ENCODE measurements at regions not wholly inside any gene's neighbourhood (a gene's known extent, or its start where the extent isn't known, plus 50 kb on each side); places are given as distances from the start of the nearest gene placed in this dataset.

DNA sequence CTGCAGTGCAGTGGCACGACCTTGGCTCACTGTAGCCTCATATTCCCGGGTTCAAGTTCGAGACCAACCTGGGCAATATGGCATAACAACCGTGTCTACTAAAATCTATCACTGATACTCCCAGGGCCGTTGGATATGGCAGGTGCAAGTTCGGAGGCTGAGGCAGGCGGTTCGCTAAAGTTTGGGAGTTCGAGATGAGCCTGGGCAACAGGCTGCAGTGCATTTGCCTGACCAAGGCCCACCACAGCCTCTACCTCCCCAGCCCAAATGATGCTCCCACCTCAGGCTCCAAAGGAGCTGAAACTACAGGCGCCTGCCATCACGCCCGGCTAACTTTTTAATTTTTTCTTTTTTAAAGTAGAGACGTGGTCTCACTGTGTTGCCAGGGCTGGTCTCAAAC, 177.1 kb upstream of the ALG10B start:
- Histone ChIP-seq H3K27ac (no peak overlapping the region), H3K27me3 (replicated peaks in 1 of 7) (peaks cover 0 to 20% (median 9%) of the 10 kb centered on the region in 7 donors), H3K9me3 (no peaks in the 10 kb centered on the region), H3K36me3 (no peaks in the 10 kb centered on the region), H3K4me1 (peaks cover 6 to 14% (median 12%) of the 10 kb centered on the region in 6 donors), H3K4me3 (no peak overlapping the region)
- TF ChIP-seq POLR2AphosphoS5 (IDR thresholded peaks at IDR 0.05) (no peak), POLR2A (IDR thresholded peaks at IDR 0.05) (no peak)
- TF ChIP-seq, protein P1, sequence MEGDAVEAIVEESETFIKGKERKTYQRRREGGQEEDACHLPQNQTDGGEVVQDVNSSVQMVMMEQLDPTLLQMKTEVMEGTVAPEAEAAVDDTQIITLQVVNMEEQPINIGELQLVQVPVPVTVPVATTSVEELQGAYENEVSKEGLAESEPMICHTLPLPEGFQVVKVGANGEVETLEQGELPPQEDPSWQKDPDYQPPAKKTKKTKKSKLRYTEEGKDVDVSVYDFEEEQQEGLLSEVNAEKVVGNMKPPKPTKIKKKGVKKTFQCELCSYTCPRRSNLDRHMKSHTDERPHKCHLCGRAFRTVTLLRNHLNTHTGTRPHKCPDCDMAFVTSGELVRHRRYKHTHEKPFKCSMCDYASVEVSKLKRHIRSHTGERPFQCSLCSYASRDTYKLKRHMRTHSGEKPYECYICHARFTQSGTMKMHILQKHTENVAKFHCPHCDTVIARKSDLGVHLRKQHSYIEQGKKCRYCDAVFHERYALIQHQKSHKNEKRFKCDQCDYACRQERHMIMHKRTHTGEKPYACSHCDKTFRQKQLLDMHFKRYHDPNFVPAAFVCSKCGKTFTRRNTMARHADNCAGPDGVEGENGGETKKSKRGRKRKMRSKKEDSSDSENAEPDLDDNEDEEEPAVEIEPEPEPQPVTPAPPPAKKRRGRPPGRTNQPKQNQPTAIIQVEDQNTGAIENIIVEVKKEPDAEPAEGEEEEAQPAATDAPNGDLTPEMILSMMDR (IDR thresholded peaks at IDR 0.05 in 8 of 11, conservative IDR thresholded peaks at IDR 0.05 in 3 of 11) = no peak
- intact Hi-C loops (cut with DNase I; ENCODE audit: low total_unique reads) = loop anchor here (10.0 kb wide), 1 partner anchor 175 kb away; the partner anchor contains the start of gene ALG10B
- WGBS, 5 donors = 79 to 85% (median 85%) methylated on average over 13 of the region's 13 CpGs
- DNase-seq = no peak

DNA sequence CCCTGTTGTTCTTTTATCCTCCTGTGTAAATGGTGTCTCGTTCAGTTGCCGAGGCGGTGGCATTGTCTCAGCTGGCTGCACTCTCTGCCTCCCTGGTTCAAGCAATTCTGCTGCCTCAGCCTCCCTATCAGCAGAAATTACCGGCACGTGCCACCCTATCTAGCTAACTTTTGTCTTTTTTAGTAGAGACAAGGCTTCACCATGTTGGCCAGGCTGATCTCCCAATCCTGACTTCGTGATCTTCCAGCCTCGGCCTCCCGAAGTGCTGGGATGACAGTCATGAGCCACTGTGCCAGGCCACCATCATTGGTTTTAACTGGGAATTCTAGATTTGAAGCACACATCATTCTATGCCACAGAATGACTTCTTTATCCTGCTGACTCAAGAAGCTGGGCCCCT, 175.3 kb upstream of the ALG10B start:
- Histone ChIP-seq H3K4me3 (no peak overlapping the region), H3K27me3 (replicated peaks in 1 of 7) (peaks cover 0 to 18% (median 9%) of the 10 kb centered on the region in 7 donors), H3K36me3 (no peaks in the 10 kb centered on the region), H3K9me3 (peaks cover 0 to 13% (median 5%) of the 10 kb centered on the region in 8 donors), H3K4me1 (peaks cover 6 to 14% (median 12%) of the 10 kb centered on the region in 6 donors), H3K27ac (no peak overlapping the region)
- no peak for DNase-seq
- intact Hi-C loops (cut with DNase I; ENCODE audit: low total_unique reads) = no loop called here
- 88 to 95% (median 89%) methylated on average over 8 of the region's 8 CpGs for WGBS, 5 donors
- TF ChIP-seq, protein P1 (IDR thresholded peaks at IDR 0.05 in 8 of 11, conservative IDR thresholded peaks at IDR 0.05 in 3 of 11) = no peak
- TF ChIP-seq POLR2AphosphoS5 (IDR thresholded peaks at IDR 0.05) = no peak
- TF ChIP-seq POLR2A (IDR thresholded peaks at IDR 0.05) = no peak

DNA sequence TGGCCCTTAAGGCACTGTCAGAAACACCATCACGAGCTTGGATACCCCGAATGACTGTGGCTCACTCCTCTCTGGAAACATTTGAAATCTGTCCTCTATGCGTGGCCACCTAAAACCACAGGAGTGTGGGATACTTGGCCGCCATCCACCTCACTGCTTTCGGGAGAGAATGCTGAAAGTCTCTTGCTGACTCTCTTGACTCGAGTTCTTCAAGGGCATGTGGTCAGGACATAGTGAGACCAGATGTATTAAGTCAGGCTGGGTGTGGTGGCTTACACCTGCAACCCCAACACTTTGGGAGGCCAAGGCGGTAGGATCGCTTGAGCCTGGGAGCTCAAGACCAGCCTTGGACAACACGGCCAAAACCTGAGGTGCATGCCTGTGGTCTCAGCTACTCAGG, 174.7 kb upstream of the ALG10B start:
- H3K9me3 ChIP-seq = peaks cover 0 to 19% (median 11%) of the 10 kb centered on the region in 8 donors
- H3K4me1 ChIP-seq = peaks cover 6 to 14% (median 12%) of the 10 kb centered on the region in 6 donors
- TF ChIP-seq POLR2AphosphoS5 (IDR thresholded peaks at IDR 0.05) (no peak), POLR2A (IDR thresholded peaks at IDR 0.05) (no peak)
- TF ChIP-seq, protein P1 (IDR thresholded peaks at IDR 0.05 in 8 of 11, conservative IDR thresholded peaks at IDR 0.05 in 3 of 11) = no peak
- intact Hi-C loops (cut with DNase I; ENCODE audit: low total_unique reads) = no loop called here
- no peak overlapping the region for H3K4me3 ChIP-seq
- WGBS, 5 donors = 78 to 88% (median 82%) methylated on average over 8 to 9 of the region's 9 CpGs
- no peak for DNase-seq
- H3K36me3 ChIP-seq = no peaks in the 10 kb centered on the region
- no peak overlapping the region for H3K27ac ChIP-seq
- peaks cover 0 to 18% (median 9%) of the 10 kb centered on the region in 7 donors for H3K27me3 ChIP-seq (replicated peaks in 1 of 7)

DNA sequence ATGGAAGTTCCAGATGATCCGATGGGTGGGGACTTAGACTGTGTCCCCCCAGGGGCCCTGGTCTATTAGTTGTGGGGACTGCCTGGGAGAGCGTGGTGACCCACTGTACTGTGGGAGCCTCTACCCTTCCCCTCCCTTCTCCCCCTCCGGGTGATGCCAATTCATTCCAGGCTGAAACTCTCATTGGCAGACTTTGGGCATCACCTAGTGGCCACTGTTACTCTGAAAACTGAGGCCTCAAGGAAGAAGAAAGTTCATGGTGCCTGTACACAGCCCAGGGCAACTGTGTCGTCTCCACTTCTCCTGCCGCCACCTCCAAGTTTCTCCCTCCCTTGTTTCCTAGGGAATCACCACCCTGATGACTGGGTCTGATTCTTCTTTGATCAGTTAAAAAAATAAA, 173.6 kb upstream of the ALG10B start:
- WGBS, 5 donors = 82 to 90% (median 83%) methylated on average over 5 of the region's 5 CpGs
- no peak for DNase-seq
- Histone ChIP-seq H3K27me3 (replicated peaks in 1 of 7) (peaks cover 0 to 7% (median 6%) of the 10 kb centered on the region in 7 donors), H3K36me3 (no peaks in the 10 kb centered on the region), H3K9me3 (peaks cover 0 to 30% (median 22%) of the 10 kb centered on the region in 8 donors), H3K27ac (no peak overlapping the region), H3K4me1 (peaks cover 6 to 12% (median 11%) of the 10 kb centered on the region in 6 donors), H3K4me3 (no peak overlapping the region)
- intact Hi-C loops (cut with DNase I; ENCODE audit: low total_unique reads) = no loop called here
- TF ChIP-seq POLR2AphosphoS5 (IDR thresholded peaks at IDR 0.05) (no peak), POLR2A (IDR thresholded peaks at IDR 0.05) (no peak)
- TF ChIP-seq, protein P1 (IDR thresholded peaks at IDR 0.05 in 8 of 11, conservative IDR thresholded peaks at IDR 0.05 in 3 of 11) = no peak

All from spleen (tissue), 11 donors.